Peyer's patch (tissue), 4 donors: ENCODE measurements at regions not wholly inside any gene's neighbourhood (a gene's known extent, or its start where the extent isn't known, plus 50 kb on each side); places are given as distances from the start of the nearest gene placed in this dataset.
"Not testable (repeated sequence)": the region's sequence is repeated elsewhere in the genome, so short reads cannot be mapped to it uniquely, and the experiment has no call there.

Experiments used
- CTCF ChIP-seq, 6 experiments: fragments of 450-650 bp in 4 of 6; fragments of 200-600 bp in 2 of 6; sonication (generic) in 1 of 6; IDR thresholded peaks; one replicate each; pipeline ENCODE4 v1.5.1; 2017 to 2019; ENCODE audit warnings: antibody characterized with exemption in 6 of 6, mild to moderate bottlenecking in 3 of 6, moderate library complexity in 1 of 6
- POLR2A ChIP-seq, 2 donors: fragments of 450-650 bp; IDR thresholded peaks; one replicate each; pipeline ENCODE4 v1.5.1; 2017; ENCODE audit warnings: antibody characterized with exemption in 2 of 2, mild to moderate bottlenecking in 2 of 2, moderate library complexity in 2 of 2

GRCh38 chr6:771683-772082 is 78.7 kb upstream of the EXOC2 start:
- TF ChIP-seq CTCF, POLR2A (IDR thresholded peaks at IDR 0.05): not testable (repeated sequence)
